OCI-LY3 (cell line): ENCODE measurements at regions not wholly inside any gene's neighbourhood (a gene's known extent, or its start where the extent isn't known, plus 50 kb on each side); places are given as distances from the start of the nearest gene placed in this dataset.

Experiments used
- EZH2phosphoT487 ChIP-seq: fragments of 200-600 bp; shearing (Covaris generic); IDR thresholded peaks from 2 replicates; pipeline ENCODE4 v1.6.1; 2018; ENCODE audit warnings: antibody characterized with exemption, mixed run types, low read depth
- TF ChIP-seq, protein P1 (sequence below): fragments of 200-600, 300-600 bp; sonication (generic); IDR thresholded peaks from 2 replicates; pipeline ENCODE4 v1.5.1; 2014; ENCODE audit warnings: antibody characterized with exemption, low read length, low read depth

DNA sequence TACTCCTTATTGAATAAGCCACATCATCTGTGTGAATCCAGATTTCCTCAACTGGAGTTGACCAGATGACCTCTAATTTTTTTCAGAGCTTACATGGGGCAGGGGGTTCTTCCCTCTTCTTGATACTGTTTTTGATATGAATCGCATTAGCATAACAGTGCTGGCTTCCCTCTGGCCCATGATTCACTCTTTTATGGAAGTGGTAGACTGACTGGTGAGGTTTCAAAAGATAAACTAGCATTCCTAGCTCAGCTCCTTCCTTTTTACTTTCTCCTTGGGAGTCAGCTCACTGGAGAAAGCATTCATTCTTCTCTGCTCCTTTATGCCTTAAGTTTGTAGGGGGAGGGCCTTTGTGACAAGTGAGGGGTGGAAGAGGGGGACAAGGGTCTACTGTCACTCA is 161.0 kb upstream of the FGF13 start:
- TF ChIP-seq, protein P1, sequence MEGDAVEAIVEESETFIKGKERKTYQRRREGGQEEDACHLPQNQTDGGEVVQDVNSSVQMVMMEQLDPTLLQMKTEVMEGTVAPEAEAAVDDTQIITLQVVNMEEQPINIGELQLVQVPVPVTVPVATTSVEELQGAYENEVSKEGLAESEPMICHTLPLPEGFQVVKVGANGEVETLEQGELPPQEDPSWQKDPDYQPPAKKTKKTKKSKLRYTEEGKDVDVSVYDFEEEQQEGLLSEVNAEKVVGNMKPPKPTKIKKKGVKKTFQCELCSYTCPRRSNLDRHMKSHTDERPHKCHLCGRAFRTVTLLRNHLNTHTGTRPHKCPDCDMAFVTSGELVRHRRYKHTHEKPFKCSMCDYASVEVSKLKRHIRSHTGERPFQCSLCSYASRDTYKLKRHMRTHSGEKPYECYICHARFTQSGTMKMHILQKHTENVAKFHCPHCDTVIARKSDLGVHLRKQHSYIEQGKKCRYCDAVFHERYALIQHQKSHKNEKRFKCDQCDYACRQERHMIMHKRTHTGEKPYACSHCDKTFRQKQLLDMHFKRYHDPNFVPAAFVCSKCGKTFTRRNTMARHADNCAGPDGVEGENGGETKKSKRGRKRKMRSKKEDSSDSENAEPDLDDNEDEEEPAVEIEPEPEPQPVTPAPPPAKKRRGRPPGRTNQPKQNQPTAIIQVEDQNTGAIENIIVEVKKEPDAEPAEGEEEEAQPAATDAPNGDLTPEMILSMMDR: no peak
- TF ChIP-seq EZH2phosphoT487: no peak
